CMK (cell line): ENCODE measurements at regions not wholly inside any gene's neighbourhood (a gene's known extent, or its start where the extent isn't known, plus 50 kb on each side); places are given as distances from the start of the nearest gene placed in this dataset.
A peak's percentile ranks its signal among the peaks of the same experiment; 100 is the strongest.
"Not testable (repeated sequence)": the region's sequence is repeated elsewhere in the genome, so short reads cannot be mapped to it uniquely, and the experiment has no call there.

Experiments
- DNase-seq: peaks from one replicate; pipeline ENCODE4 v3.0.0-alpha.2; 2010; ENCODE audit warnings: low read depth

GRCh38 chr16:16618963-16619465, 240.1 kb downstream of the NPIPA7 start:
- DNase-seq: not testable (repeated sequence)

- DNase-seq: not testable (repeated sequence)
Observed at GRCh38 chr16:16624367-16624766, 245.4 kb downstream of the NPIPA7 start.

GRCh38 chr16:16625140-16625539, 246.2 kb downstream of the NPIPA7 start:
- DNase-seq: not testable (repeated sequence)

GRCh38 chr16:16627865-16628264, 248.9 kb downstream of the NPIPA7 start:
- DNase-seq: not testable (repeated sequence)

GRCh38 chr16:16638231-16638630, 259.3 kb downstream of the NPIPA7 start:
- DNase-seq: not testable (repeated sequence)

- not testable (repeated sequence) for DNase-seq
Observed at GRCh38 chr16:16638714-16639113, 259.8 kb downstream of the NPIPA7 start.

- DNase-seq: not testable (repeated sequence)
Observed at GRCh38 chr16:16643828-16644227, 264.9 kb downstream of the NPIPA7 start.

- not testable (repeated sequence) for DNase-seq
Observed at GRCh38 chr16:16648002-16648401, 269.1 kb downstream of the NPIPA7 start.

GRCh38 chr16:16672180-16672812, 293.4 kb downstream of the NPIPA7 start:
- not testable (repeated sequence) for DNase-seq

- not testable (repeated sequence) for DNase-seq
Observed at GRCh38 chr16:16674820-16675219, 295.9 kb downstream of the NPIPA7 start.

GRCh38 chr16:16721849-16722248, 342.9 kb downstream of the NPIPA7 start:
- DNase-seq: not testable (repeated sequence)

- DNase-seq: not testable (repeated sequence)
Observed at GRCh38 chr16:16722666-16723065, 343.7 kb downstream of the NPIPA7 start.

GRCh38 chr16:16723819-16724519, 345.0 kb downstream of the NPIPA7 start:
- DNase-seq: not testable (repeated sequence)

- not testable (repeated sequence) for DNase-seq
Observed at GRCh38 chr16:16727048-16727447, 348.1 kb downstream of the NPIPA7 start.

GRCh38 chr16:16742573-16742972, 363.6 kb downstream of the NPIPA7 start:
- not testable (repeated sequence) for DNase-seq

GRCh38 chr16:16754992-16755667, 376.2 kb downstream of the NPIPA7 start:
- DNase-seq: not testable (repeated sequence)

GRCh38 chr16:16763449-16763848, 384.5 kb downstream of the NPIPA7 start:
- DNase-seq: no peak

GRCh38 chr16:16770717-16771116, 391.8 kb downstream of the NPIPA7 start:
- DNase-seq: not testable (repeated sequence)

- DNase-seq: no peak
Observed at GRCh38 chr16:16774389-16774788, 395.4 kb downstream of the NPIPA7 start.

- DNase-seq: no peak
Observed at GRCh38 chr16:16778332-16778731, 399.4 kb downstream of the NPIPA7 start.

GRCh38 chr16:16780588-16780987, 401.6 kb downstream of the NPIPA7 start:
- DNase-seq: peak; percentile 8

GRCh38 chr16:16782153-16782552, 403.2 kb downstream of the NPIPA7 start:
- DNase-seq: no peak

- no peak for DNase-seq
Observed at GRCh38 chr16:16788004-16788403, 409.1 kb downstream of the NPIPA7 start.
